PFSK-1 (cell line): ENCODE measurements at regions not wholly inside any gene's neighbourhood (a gene's known extent, or its start where the extent isn't known, plus 50 kb on each side); places are given as distances from the start of the nearest gene placed in this dataset.

Source experiments
- FOXP2 ChIP-seq: optimal IDR thresholded peaks from 2 replicates; pipeline ENCODE3; 2011; ENCODE audit warnings: borderline replicate concordance, control low read depth, inconsistent platforms; ENCODE audit not compliant: insufficient read depth; ENCODE audit errors: extremely low read length, extremely low read depth
- POLR2AphosphoS5 ChIP-seq: IDR thresholded peaks from 2 replicates; pipeline ENCODE4 v1.6.1; 2012; ENCODE audit warnings: low read depth, mild to moderate bottlenecking, control low read depth, low read length, moderate library complexity
- REST ChIP-seq, 2 experiments: IDR thresholded peaks; 2 replicates each; pipeline versions ENCODE4 v1.6.1 to v1.8.0; 2011 to 2012; ENCODE audit warnings: low read depth in 2 of 2, low read length in 2 of 2, control low read depth in 1 of 2, inconsistent platforms in 1 of 2, mild to moderate bottlenecking in 1 of 2, moderate library complexity in 1 of 2; ENCODE audit not compliant: insufficient read depth in 1 of 2
- SIN3A ChIP-seq: IDR thresholded peaks from 2 replicates; pipeline ENCODE4 v1.6.1; 2012; ENCODE audit warnings: mild to moderate bottlenecking, low read length, moderate library complexity, borderline replicate concordance; ENCODE audit not compliant: insufficient read depth
- TAF1 ChIP-seq: IDR thresholded peaks from 2 replicates; pipeline ENCODE4 v1.6.1; 2012; ENCODE audit warnings: low read length, control low read depth, borderline replicate concordance; ENCODE audit not compliant: insufficient read depth

GRCh38 chr10:121185816-121186455 is 334.8 kb downstream of the WDR11 start:
- no peak for TF ChIP-seq POLR2AphosphoS5
- TF ChIP-seq REST (IDR thresholded peaks at IDR 0.05; ENCODE audit: insufficient read depth in 1 of 2, low read depth in 2 of 2, low read length in 2 of 2): no peak
- TF ChIP-seq SIN3A: no peak
- no peak for TF ChIP-seq TAF1
- TF ChIP-seq FOXP2: no peak
